GM23338 (cell line): ENCODE measurements at regions not wholly inside any gene's neighbourhood (a gene's known extent, or its start where the extent isn't known, plus 50 kb on each side); places are given as distances from the start of the nearest gene placed in this dataset.

Experiments
- ATAC-seq: fragments of 200-7000 bp; cut with Tn5 transposase; 3 replicates; pipeline ENCODE4 v1.9.1; 2020
- DNase-seq: peaks from one replicate; pipeline ENCODE4 v3.0.0-alpha.2; 2015; ENCODE audit warnings: low spot score
- H2AFZ ChIP-seq: fragments of 200-600 bp; sonication (generic); 2 replicates; pipeline ENCODE4 v1.8.0; 2016; ENCODE audit warnings: antibody characterized with exemption, mild to moderate bottlenecking, moderate library complexity
- H3F3A ChIP-seq: fragments of 200-600 bp; sonication (generic); replicated peaks from 2 replicates; pipeline ENCODE4 v1.8.0; 2017; ENCODE audit warnings: antibody characterized with exemption, mixed run types, low read depth
- H3K27ac ChIP-seq: fragments of 200-600 bp; sonication (generic); 2 replicates; pipeline ENCODE4 v1.6.1; 2016; ENCODE audit warnings: low read depth
- H3K27me3 ChIP-seq: fragments of 200-600 bp; sonication (generic); 2 replicates; pipeline ENCODE4 v1.8.0; 2016; ENCODE audit warnings: mild to moderate bottlenecking, mixed run types, moderate library complexity; ENCODE audit not compliant: insufficient read depth
- H3K36me3 ChIP-seq: fragments of 200-600 bp; sonication (generic); 2 replicates; pipeline ENCODE4 v1.8.0; 2016; ENCODE audit warnings: mild to moderate bottlenecking; ENCODE audit not compliant: insufficient read depth
- H3K4me1 ChIP-seq: fragments of 200-600 bp; sonication (generic); 2 replicates; pipeline ENCODE4 v1.8.0; 2016; ENCODE audit warnings: mild to moderate bottlenecking, moderate library complexity; ENCODE audit not compliant: insufficient read depth
- H3K4me2 ChIP-seq: fragments of 200-600 bp; sonication (generic); 2 replicates; pipeline ENCODE4 v1.7.1; 2017; ENCODE audit warnings: mixed run types
- H3K4me3 ChIP-seq: fragments of 200-600 bp; sonication (generic); 2 replicates; pipeline ENCODE4 v1.6.1; 2016; ENCODE audit warnings: mixed run types
- H3K79me2 ChIP-seq: fragments of 200-600 bp; sonication (generic); replicated peaks from 2 replicates; pipeline ENCODE4 v1.8.0; 2017; ENCODE audit warnings: mild to moderate bottlenecking; ENCODE audit not compliant: insufficient read depth
- H3K9me2 ChIP-seq: fragments of 200-600 bp; sonication (generic); 2 replicates; pipeline ENCODE4 v1.8.0; 2017; ENCODE audit not compliant: insufficient read depth
- H4K20me1 ChIP-seq: fragments of 200-600 bp; sonication (generic); replicated peaks from 2 replicates; pipeline ENCODE4 v1.8.0; 2017; ENCODE audit warnings: mild to moderate bottlenecking; ENCODE audit not compliant: insufficient read depth
- H3K27ac Mint-ChIP-seq: 2 replicates; pipeline ENCODE4 v1.8.0; 2020; ENCODE audit warnings: inconsistent platforms, mild to moderate bottlenecking, moderate library complexity, mixed read lengths
- H3K27me3 Mint-ChIP-seq: 3 replicates; pipeline ENCODE4 v1.8.0; 2022; ENCODE audit warnings: low read depth, mild to moderate bottlenecking, moderate library complexity, mixed read lengths, inconsistent platforms; ENCODE audit not compliant: insufficient read depth, poor library complexity
- H3K36me3 Mint-ChIP-seq: 3 replicates; pipeline ENCODE4 v1.8.0; 2021; ENCODE audit warnings: low read depth, mild to moderate bottlenecking, inconsistent platforms, moderate library complexity, mixed read lengths
- H3K4me1 Mint-ChIP-seq: 3 replicates; pipeline ENCODE4 v1.8.0; 2020; ENCODE audit warnings: mild to moderate bottlenecking, inconsistent platforms, mixed read lengths
- H3K4me3 Mint-ChIP-seq: 3 replicates; pipeline ENCODE4 v1.8.0; 2021; ENCODE audit warnings: moderate library complexity, mild to moderate bottlenecking, inconsistent platforms, mixed read lengths
- H3K9me3 Mint-ChIP-seq: 3 replicates; pipeline ENCODE4 v1.8.0; 2020; ENCODE audit warnings: moderate library complexity, mild to moderate bottlenecking, inconsistent platforms, mixed read lengths
- CREB1 ChIP-seq: fragments of 250-450 bp; sonication (Bioruptor Pico); IDR thresholded peaks from 2 replicates; pipeline ENCODE4 v1.5.0; 2020; ENCODE audit warnings: low read depth, mild to moderate bottlenecking, moderate library complexity
- NANOG ChIP-seq: IDR thresholded peaks from 2 replicates; pipeline ENCODE4 v1.6.1; 2016; ENCODE audit warnings: antibody characterized with exemption, borderline replicate concordance
- POLR2AphosphoS5 ChIP-seq: IDR thresholded peaks from 2 replicates; pipeline ENCODE4 v1.6.1; 2016; ENCODE audit warnings: antibody characterized with exemption, low read depth
- ZNF331 ChIP-seq: fragments of 250-450 bp; sonication (Bioruptor Pico); IDR thresholded peaks from 2 replicates; pipeline ENCODE4 v1.5.0; 2020; ENCODE audit warnings: low read depth, mild to moderate bottlenecking, moderate library complexity
- TF ChIP-seq, protein P1 (sequence below): fragments of 250-450 bp; sonication (Bioruptor Pico); IDR thresholded peaks from 2 replicates; pipeline ENCODE4 v1.5.0; 2020; ENCODE audit warnings: mild to moderate bottlenecking, moderate library complexity
- TF ChIP-seq, protein P2 (sequence below), 2 experiments: fragments of 200-600 bp in 1 of 2; sonication (generic) in 1 of 2; conservative IDR thresholded peaks; 2 replicates each; pipeline versions ENCODE4 v1.5.1 to v1.6.1; 2016 to 2017; ENCODE audit warnings: antibody characterized with exemption in 2 of 2, low read depth in 2 of 2, mild to moderate bottlenecking in 2 of 2, moderate library complexity in 1 of 2
- TF ChIP-seq, protein P3 (sequence below): IDR thresholded peaks from 2 replicates; pipeline ENCODE4 v1.6.1; 2016; ENCODE audit warnings: antibody characterized with exemption

DNA sequence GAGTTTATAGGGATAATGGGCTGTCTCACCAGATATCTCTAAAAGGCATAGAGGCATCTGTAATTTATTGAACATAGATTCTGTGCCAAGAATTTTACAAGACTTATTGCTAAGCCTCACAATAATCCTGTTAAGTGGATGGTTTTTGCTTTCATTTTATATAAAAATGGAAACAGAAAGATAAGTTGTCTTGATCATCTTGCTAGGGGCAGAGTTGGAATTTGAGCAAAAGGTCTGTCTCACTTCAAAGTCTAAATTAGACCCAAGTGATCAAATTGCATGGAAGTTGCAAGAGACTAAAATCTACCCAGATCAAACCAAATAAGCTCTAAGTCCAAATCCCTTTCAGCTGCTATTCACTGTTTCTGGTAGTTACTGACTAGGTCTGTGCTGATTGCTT, 95.3 kb upstream of the SOX11 start (continued):
- TF ChIP-seq, protein P1, sequence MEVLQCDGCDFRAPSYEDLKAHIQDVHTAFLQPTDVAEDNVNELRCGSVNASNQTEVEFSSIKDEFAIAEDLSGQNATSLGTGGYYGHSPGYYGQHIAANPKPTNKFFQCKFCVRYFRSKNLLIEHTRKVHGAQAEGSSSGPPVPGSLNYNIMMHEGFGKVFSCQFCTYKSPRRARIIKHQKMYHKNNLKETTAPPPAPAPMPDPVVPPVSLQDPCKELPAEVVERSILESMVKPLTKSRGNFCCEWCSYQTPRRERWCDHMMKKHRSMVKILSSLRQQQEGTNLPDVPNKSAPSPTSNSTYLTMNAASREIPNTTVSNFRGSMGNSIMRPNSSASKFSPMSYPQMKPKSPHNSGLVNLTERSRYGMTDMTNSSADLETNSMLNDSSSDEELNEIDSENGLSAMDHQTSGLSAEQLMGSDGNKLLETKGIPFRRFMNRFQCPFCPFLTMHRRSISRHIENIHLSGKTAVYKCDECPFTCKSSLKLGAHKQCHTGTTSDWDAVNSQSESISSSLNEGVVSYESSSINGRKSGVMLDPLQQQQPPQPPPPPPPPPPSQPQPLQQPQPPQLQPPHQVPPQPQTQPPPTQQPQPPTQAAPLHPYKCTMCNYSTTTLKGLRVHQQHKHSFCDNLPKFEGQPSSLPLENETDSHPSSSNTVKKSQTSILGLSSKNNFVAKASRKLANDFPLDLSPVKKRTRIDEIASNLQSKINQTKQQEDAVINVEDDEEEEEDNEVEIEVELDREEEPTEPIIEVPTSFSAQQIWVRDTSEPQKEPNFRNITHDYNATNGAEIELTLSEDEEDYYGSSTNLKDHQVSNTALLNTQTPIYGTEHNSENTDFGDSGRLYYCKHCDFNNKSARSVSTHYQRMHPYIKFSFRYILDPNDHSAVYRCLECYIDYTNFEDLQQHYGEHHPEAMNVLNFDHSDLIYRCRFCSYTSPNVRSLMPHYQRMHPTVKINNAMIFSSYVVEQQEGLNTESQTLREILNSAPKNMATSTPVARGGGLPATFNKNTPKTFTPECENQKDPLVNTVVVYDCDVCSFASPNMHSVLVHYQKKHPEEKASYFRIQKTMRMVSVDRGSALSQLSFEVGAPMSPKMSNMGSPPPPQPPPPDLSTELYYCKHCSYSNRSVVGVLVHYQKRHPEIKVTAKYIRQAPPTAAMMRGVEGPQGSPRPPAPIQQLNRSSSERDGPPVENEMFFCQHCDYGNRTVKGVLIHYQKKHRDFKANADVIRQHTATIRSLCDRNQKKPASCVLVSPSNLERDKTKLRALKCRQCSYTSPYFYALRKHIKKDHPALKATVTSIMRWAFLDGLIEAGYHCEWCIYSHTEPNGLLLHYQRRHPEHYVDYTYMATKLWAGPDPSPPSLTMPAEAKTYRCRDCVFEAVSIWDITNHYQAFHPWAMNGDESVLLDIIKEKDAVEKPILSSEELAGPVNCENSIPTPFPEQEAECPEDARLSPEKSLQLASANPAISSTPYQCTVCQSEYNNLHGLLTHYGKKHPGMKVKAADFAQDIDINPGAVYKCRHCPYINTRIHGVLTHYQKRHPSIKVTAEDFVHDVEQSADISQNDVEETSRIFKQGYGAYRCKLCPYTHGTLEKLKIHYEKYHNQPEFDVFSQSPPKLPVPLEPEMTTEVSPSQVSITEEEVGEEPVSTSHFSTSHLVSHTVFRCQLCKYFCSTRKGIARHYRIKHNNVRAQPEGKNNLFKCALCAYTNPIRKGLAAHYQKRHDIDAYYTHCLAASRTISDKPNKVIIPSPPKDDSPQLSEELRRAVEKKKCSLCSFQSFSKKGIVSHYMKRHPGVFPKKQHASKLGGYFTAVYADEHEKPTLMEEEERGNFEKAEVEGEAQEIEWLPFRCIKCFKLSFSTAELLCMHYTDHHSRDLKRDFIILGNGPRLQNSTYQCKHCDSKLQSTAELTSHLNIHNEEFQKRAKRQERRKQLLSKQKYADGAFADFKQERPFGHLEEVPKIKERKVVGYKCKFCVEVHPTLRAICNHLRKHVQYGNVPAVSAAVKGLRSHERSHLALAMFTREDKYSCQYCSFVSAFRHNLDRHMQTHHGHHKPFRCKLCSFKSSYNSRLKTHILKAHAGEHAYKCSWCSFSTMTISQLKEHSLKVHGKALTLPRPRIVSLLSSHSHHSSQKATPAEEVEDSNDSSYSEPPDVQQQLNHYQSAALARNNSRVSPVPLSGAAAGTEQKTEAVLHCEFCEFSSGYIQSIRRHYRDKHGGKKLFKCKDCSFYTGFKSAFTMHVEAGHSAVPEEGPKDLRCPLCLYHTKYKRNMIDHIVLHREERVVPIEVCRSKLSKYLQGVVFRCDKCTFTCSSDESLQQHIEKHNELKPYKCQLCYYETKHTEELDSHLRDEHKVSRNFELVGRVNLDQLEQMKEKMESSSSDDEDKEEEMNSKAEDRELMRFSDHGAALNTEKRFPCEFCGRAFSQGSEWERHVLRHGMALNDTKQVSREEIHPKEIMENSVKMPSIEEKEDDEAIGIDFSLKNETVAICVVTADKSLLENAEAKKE = no peak
- no peak for TF ChIP-seq POLR2AphosphoS5

DNA sequence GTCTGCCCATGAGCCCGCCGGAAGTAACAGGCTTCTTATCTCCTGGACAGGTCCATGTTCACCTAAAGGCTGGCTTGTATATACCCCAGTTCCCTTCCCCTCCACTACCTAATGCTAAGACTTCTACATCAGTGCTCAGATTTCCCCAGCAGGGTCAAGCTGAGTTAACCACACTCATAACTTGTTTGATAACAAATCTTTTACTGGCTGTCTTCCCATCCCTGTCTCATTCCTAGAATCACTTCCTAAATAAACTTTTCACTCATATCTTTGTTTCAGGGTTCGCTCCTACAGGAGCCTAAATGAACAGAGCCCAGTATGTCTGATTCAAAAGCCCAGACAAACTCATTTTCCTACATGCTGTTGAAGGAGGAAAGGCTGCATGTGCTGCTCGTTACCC, 94.0 kb upstream of the SOX11 start:
- Mint-ChIP-seq H3K27ac (no peak overlapping the region), H3K4me3 (no peak overlapping the region), H3K27me3 (peaks cover 3% of the 10 kb centered on the region), H3K9me3 (peaks cover 75% of the 10 kb centered on the region), H3K36me3 (peaks cover 2% of the 10 kb centered on the region; the same call in 2 of the 3 replicates), H3K4me1 (no peaks in the 10 kb centered on the region)
- no peaks in the 10 kb centered on the region for H3K9me2 ChIP-seq
- no peaks in the 10 kb centered on the region for H3F3A ChIP-seq
- no peaks in the 10 kb centered on the region for H4K20me1 ChIP-seq
- no peak overlapping the region for H3K27ac ChIP-seq
- H3K4me3 ChIP-seq = no peak overlapping the region
- H3K4me1 ChIP-seq = no peaks in the 10 kb centered on the region
- no peaks in the 10 kb centered on the region; the same call in 1 of the 2 replicates for H3K36me3 ChIP-seq
- no peaks in the 10 kb centered on the region for H3K27me3 ChIP-seq
- H3K79me2 ChIP-seq = no peaks in the 10 kb centered on the region
- DNase-seq (no peak), ATAC-seq (no peak)
- no peak overlapping the region for H2AFZ ChIP-seq
- H3K4me2 ChIP-seq = no peak overlapping the region
- TF ChIP-seq, protein P1 = no peak
- no peak for TF ChIP-seq NANOG
- TF ChIP-seq, protein P2, sequence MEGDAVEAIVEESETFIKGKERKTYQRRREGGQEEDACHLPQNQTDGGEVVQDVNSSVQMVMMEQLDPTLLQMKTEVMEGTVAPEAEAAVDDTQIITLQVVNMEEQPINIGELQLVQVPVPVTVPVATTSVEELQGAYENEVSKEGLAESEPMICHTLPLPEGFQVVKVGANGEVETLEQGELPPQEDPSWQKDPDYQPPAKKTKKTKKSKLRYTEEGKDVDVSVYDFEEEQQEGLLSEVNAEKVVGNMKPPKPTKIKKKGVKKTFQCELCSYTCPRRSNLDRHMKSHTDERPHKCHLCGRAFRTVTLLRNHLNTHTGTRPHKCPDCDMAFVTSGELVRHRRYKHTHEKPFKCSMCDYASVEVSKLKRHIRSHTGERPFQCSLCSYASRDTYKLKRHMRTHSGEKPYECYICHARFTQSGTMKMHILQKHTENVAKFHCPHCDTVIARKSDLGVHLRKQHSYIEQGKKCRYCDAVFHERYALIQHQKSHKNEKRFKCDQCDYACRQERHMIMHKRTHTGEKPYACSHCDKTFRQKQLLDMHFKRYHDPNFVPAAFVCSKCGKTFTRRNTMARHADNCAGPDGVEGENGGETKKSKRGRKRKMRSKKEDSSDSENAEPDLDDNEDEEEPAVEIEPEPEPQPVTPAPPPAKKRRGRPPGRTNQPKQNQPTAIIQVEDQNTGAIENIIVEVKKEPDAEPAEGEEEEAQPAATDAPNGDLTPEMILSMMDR (conservative IDR thresholded peaks at IDR 0.05; ENCODE audit: low read depth in 2 of 2) = no peak
- TF ChIP-seq, protein P3, sequence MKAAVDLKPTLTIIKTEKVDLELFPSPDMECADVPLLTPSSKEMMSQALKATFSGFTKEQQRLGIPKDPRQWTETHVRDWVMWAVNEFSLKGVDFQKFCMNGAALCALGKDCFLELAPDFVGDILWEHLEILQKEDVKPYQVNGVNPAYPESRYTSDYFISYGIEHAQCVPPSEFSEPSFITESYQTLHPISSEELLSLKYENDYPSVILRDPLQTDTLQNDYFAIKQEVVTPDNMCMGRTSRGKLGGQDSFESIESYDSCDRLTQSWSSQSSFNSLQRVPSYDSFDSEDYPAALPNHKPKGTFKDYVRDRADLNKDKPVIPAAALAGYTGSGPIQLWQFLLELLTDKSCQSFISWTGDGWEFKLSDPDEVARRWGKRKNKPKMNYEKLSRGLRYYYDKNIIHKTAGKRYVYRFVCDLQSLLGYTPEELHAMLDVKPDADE = no peak
- TF ChIP-seq CREB1 (CRISPR knock-in tag) = no peak
- no peak for TF ChIP-seq ZNF331
